ENCODE measurements at regions not wholly inside any gene's neighbourhood (a gene's known extent, or its start where the extent isn't known, plus 50 kb on each side); places are given as distances from the start of the nearest gene placed in this dataset.

- H3K4me3 ChIP-seq (ENCODE audit: low read length) = no peak overlapping the region
- no peak overlapping the region for H2AK5ac ChIP-seq (ENCODE audit: low read length)
- no peaks in the 10 kb centered on the region for H3K79me2 ChIP-seq (ENCODE audit: control insufficient read depth, insufficient read depth, low read length)
- no peaks in the 10 kb centered on the region for H3K79me1 ChIP-seq (ENCODE audit: low read length)
- no peak for DNase-seq
- no peak overlapping the region for H3K56ac ChIP-seq (ENCODE audit: low read length)
- no peaks in the 10 kb centered on the region for H3K36me3 ChIP-seq (ENCODE audit: control insufficient read depth, insufficient read depth, low read length)
- H2BK15ac ChIP-seq (replicated peaks; ENCODE audit: low read depth) = no peak overlapping the region
- H2BK120ac ChIP-seq (ENCODE audit: low read depth, low read length) = no peak overlapping the region
- H3K27ac ChIP-seq (ENCODE audit: low read depth, low read length) = no peak overlapping the region
- H3K4me1 ChIP-seq (ENCODE audit: control insufficient read depth, low read depth, low read length) = no peaks in the 10 kb centered on the region
- no peak overlapping the region for H3K4ac ChIP-seq (ENCODE audit: low read depth, low read length)
- no peak overlapping the region for H4K5ac ChIP-seq (ENCODE audit: low read length)
- no peak overlapping the region for H3K23ac ChIP-seq (ENCODE audit: low read length)
- H3K9ac ChIP-seq (ENCODE audit: low read length) = no peak overlapping the region
- H3K4me2 ChIP-seq (ENCODE audit: low read length) = no peak overlapping the region
- H4K8ac ChIP-seq (ENCODE audit: low read depth, low read length) = no peak overlapping the region
- H2BK5ac ChIP-seq (ENCODE audit: low read length) = no peak overlapping the region
- H3K18ac ChIP-seq (ENCODE audit: low read length) = no peak overlapping the region
- WGBS (ENCODE audit: extremely low coverage, insufficient coverage, low lambda C conversion rate) = no CpG with 5 or more reads among the region's 5 CpGs
- H3K27me3 ChIP-seq (ENCODE audit: insufficient read depth, low read length, poor library complexity) = no peaks in the 10 kb centered on the region
Measured at GRCh38 chr7:72465521-72465920, 53.4 kb upstream of the CALN1 start.

GRCh38 chr7:72462311-72462710 lies 50.2 kb upstream of the CALN1 start:
- no CpG with 5 or more reads among the region's 7 CpGs for WGBS (ENCODE audit: extremely low coverage, insufficient coverage, low lambda C conversion rate)
- H3K9ac ChIP-seq (ENCODE audit: low read length) = no peak overlapping the region

More at GRCh38 chr7:72462311-72462710, 50.2 kb upstream of the CALN1 start:
- Histone ChIP-seq H3K79me1 (ENCODE audit: low read length) (no peaks in the 10 kb centered on the region), H3K4me2 (ENCODE audit: low read length) (no peak overlapping the region), H3K4ac (ENCODE audit: low read depth, low read length) (no peak overlapping the region), H3K36me3 (ENCODE audit: control insufficient read depth, insufficient read depth, low read length) (no peaks in the 10 kb centered on the region), H4K8ac (ENCODE audit: low read depth, low read length) (no peak overlapping the region), H3K23ac (ENCODE audit: low read length) (no peak overlapping the region), H2BK120ac (ENCODE audit: low read depth, low read length) (no peak overlapping the region), H3K18ac (ENCODE audit: low read length) (no peak overlapping the region), H3K79me2 (ENCODE audit: control insufficient read depth, insufficient read depth, low read length) (no peaks in the 10 kb centered on the region), H3K4me3 (ENCODE audit: low read length) (no peak overlapping the region), H3K56ac (ENCODE audit: low read length) (no peak overlapping the region), H2BK5ac (ENCODE audit: low read length) (no peak overlapping the region), H2AK5ac (ENCODE audit: low read length) (no peak overlapping the region), H3K27ac (ENCODE audit: low read depth, low read length) (no peak overlapping the region), H4K5ac (ENCODE audit: low read length) (no peak overlapping the region), H2BK15ac (replicated peaks; ENCODE audit: low read depth) (no peak overlapping the region), H3K27me3 (ENCODE audit: insufficient read depth, low read length, poor library complexity) (no peaks in the 10 kb centered on the region), H3K4me1 (ENCODE audit: control insufficient read depth, low read depth, low read length) (no peaks in the 10 kb centered on the region)
- DNase-seq = no peak

Data from mesendoderm (in vitro differentiated cells).